Parathyroid adenoma (tissue), 2 donors: ENCODE measurements at regions not wholly inside any gene's neighbourhood (a gene's known extent, or its start where the extent isn't known, plus 50 kb on each side); places are given as distances from the start of the nearest gene placed in this dataset.
A peak's percentile ranks its signal among the peaks of the same experiment; 100 is the strongest.

Source experiments
- H2AFZ ChIP-seq: fragments of 300-600 bp; sonication (generic); one replicate; pipeline ENCODE4 v1.7.0; 2017; ENCODE audit warnings: antibody characterized with exemption, mild to moderate bottlenecking
- H3K27ac ChIP-seq: fragments of 300-600 bp; sonication (generic); one replicate; pipeline ENCODE4 v1.7.0; 2017
- H3K27me3 ChIP-seq: fragments of 300-600 bp; sonication (generic); one replicate; pipeline ENCODE4 v1.7.0; 2017; ENCODE audit warnings: low read length; ENCODE audit not compliant: control insufficient read depth, insufficient read depth
- H3K36me3 ChIP-seq: fragments of 300-600 bp; sonication (generic); one replicate; pipeline ENCODE4 v1.7.0; 2017; ENCODE audit warnings: low read length; ENCODE audit not compliant: control insufficient read depth, insufficient read depth
- H3K4me1 ChIP-seq: fragments of 300-600 bp; sonication (generic); one replicate; pipeline ENCODE4 v1.7.0; 2017; ENCODE audit warnings: control low read depth
- H3K4me2 ChIP-seq: fragments of 300-600 bp; sonication (generic); one replicate; pipeline ENCODE4 v1.7.0; 2017; ENCODE audit warnings: low read length
- H3K4me3 ChIP-seq: fragments of 300-600 bp; sonication (generic); one replicate; pipeline ENCODE4 v1.7.0; 2017; ENCODE audit warnings: low read depth, low read length
- H3K79me2 ChIP-seq: fragments of 300-600 bp; sonication (generic); one replicate; pipeline ENCODE4 v1.7.0; 2017; ENCODE audit warnings: control low read depth
- H3K9ac ChIP-seq: fragments of 300-600 bp; sonication (generic); one replicate; pipeline ENCODE4 v1.7.0; 2017; ENCODE audit warnings: mild to moderate bottlenecking
- H3K9me3 ChIP-seq: fragments of 300-600 bp; sonication (generic); one replicate; pipeline ENCODE4 v1.7.0; 2017; ENCODE audit warnings: low read length; ENCODE audit not compliant: control insufficient read depth
- TF ChIP-seq, protein P1 (sequence below): fragments of 300-600 bp; sonication (generic); IDR thresholded peaks from one replicate; pipeline ENCODE4 v1.7.0; 2017; ENCODE audit warnings: antibody characterized with exemption, mild to moderate bottlenecking
- donor health status: primary hyperparathyroidism.

DNA sequence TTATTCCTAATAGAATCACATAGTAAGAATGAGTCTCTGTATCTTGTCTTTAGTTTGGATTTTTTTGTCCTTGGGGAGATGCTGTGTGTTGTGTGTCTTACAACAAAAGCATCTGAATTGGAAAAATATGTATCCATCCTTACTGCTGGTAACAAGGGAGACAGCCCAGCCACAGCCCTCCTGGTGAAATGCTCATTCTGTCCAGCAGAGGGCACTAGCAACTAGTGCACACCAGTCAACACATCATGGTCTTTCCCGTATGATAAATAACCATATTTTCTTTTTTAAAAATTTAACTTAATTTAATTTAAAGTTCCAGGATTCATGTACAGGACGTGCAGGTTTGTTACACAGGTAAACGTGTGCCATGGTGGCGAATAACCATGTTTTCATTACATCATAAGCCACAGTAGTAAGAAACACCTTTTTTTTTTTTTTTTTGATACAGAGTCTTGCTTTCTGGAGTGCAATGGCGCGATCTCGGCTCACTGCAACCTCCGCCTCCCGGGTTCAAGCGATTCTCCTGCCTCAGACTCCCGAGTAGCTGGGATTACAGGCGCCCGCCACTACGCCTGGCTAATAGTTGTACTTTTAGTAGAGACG lies 245.1 kb downstream of the PTBP2 start:
- H3K36me3 ChIP-seq = no peaks in the 10 kb centered on the region
- H3K27me3 ChIP-seq = no peaks in the 10 kb centered on the region
- no peak overlapping the region for H3K4me3 ChIP-seq
- H3K79me2 ChIP-seq = no peaks in the 10 kb centered on the region
- TF ChIP-seq, protein P1, sequence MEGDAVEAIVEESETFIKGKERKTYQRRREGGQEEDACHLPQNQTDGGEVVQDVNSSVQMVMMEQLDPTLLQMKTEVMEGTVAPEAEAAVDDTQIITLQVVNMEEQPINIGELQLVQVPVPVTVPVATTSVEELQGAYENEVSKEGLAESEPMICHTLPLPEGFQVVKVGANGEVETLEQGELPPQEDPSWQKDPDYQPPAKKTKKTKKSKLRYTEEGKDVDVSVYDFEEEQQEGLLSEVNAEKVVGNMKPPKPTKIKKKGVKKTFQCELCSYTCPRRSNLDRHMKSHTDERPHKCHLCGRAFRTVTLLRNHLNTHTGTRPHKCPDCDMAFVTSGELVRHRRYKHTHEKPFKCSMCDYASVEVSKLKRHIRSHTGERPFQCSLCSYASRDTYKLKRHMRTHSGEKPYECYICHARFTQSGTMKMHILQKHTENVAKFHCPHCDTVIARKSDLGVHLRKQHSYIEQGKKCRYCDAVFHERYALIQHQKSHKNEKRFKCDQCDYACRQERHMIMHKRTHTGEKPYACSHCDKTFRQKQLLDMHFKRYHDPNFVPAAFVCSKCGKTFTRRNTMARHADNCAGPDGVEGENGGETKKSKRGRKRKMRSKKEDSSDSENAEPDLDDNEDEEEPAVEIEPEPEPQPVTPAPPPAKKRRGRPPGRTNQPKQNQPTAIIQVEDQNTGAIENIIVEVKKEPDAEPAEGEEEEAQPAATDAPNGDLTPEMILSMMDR = peak; percentile 59
- no peaks in the 10 kb centered on the region for H3K4me1 ChIP-seq
- no peaks in the 10 kb centered on the region for H3K9me3 ChIP-seq
- H2AFZ ChIP-seq = no peak overlapping the region
- no peak overlapping the region for H3K4me2 ChIP-seq
- H3K27ac ChIP-seq = no peak overlapping the region
- no peak overlapping the region for H3K9ac ChIP-seq

DNA sequence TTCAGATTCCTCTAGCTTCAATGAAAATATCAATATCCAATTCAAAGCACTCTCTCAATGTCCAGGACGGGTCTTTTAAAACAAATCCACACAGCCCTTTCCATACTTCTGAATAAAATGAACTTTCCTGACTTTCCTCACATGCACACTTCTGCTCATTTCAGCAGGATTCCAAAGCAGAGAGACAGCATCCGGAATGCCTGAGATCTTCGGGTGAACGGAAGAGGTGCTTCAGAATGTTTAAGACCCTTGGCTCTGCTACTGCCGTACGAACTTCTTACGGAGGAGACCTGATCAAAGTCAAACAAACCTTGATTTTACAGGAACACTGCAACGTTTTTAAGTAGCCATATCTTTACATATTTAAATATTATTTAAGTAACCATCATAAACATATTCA lies 245.7 kb downstream of the PTBP2 start:
- TF ChIP-seq, protein P1 = no peak
- no peaks in the 10 kb centered on the region for H3K36me3 ChIP-seq

DNA sequence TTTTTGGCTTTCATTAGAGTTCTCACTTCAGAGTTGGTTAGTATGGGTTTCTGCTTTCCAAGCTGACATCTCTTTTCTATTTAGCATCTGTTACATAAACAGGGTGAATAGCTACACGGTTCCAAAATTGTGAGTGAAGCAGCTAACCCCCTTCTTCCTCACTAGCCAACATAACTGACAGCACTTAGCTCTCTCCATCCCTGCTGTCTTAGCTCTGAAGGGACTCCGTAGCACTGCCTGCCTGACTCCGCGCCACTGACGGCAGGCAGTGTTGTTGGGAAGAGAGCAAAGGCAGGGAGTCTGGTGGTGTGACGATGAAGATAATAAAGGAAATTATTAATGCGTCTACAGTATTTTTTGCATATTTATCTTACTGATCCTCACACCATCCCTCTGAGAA lies 247.0 kb downstream of the PTBP2 start:
- H3K4me3 ChIP-seq = no peak overlapping the region

More for the DNA sequence above, 245.7 kb downstream of the PTBP2 start:
- H3K27ac ChIP-seq = no peak overlapping the region
- no peaks in the 10 kb centered on the region for H3K27me3 ChIP-seq
- H3K79me2 ChIP-seq = no peaks in the 10 kb centered on the region
- no peaks in the 10 kb centered on the region for H3K4me1 ChIP-seq
- no peak overlapping the region for H3K4me2 ChIP-seq
- H3K4me3 ChIP-seq = no peak overlapping the region
- no peak overlapping the region for H2AFZ ChIP-seq
- H3K9ac ChIP-seq = no peak overlapping the region
- H3K9me3 ChIP-seq = no peaks in the 10 kb centered on the region

GRCh38 chr1:96968983-96969382 lies 247.4 kb downstream of the PTBP2 start:
- TF ChIP-seq, protein P1 = no peak
- H3K27ac ChIP-seq = no peak overlapping the region

More for the DNA sequence above, 247.0 kb downstream of the PTBP2 start:
- H3K9me3 ChIP-seq = no peaks in the 10 kb centered on the region
- H3K27ac ChIP-seq = no peak overlapping the region
- no peak overlapping the region for H2AFZ ChIP-seq
- no peaks in the 10 kb centered on the region for H3K36me3 ChIP-seq
- TF ChIP-seq, protein P1 = no peak
- H3K4me1 ChIP-seq = no peaks in the 10 kb centered on the region
- H3K27me3 ChIP-seq = no peaks in the 10 kb centered on the region
- H3K79me2 ChIP-seq = no peaks in the 10 kb centered on the region
- H3K4me2 ChIP-seq = no peak overlapping the region
- H3K9ac ChIP-seq = no peak overlapping the region

DNA sequence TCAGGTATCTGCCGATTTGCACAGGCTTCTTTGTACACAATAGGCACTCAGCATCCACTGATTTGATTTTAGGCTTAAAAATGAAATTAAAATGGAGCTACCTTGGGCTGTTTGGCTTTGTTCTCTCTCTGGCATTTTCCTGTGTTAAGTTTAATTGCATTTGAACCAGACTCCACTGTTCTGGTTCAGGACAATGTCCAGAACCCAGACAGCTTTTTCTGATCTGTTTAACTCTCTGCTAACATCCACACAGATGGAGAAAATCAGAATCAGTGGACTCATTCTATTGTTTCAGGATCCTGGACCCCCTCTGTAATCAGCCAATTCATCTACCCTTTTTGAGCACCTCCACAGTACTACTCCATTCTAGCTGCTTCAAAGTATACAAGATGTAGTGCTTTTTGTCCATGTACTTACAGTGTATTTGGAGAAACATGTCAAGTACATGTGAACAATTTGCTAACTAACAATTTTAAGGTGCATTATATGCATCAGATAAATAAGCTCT lies 248.1 kb downstream of the PTBP2 start:
- no peak overlapping the region for H3K9ac ChIP-seq
- no peaks in the 10 kb centered on the region for H3K9me3 ChIP-seq
- TF ChIP-seq, protein P1 = no peak
- no peaks in the 10 kb centered on the region for H3K27me3 ChIP-seq
- H3K4me2 ChIP-seq = no peak overlapping the region
- H3K4me1 ChIP-seq = no peaks in the 10 kb centered on the region
- no peak overlapping the region for H3K4me3 ChIP-seq
- no peaks in the 10 kb centered on the region for H3K79me2 ChIP-seq
- H2AFZ ChIP-seq = no peak overlapping the region
- H3K27ac ChIP-seq = no peak overlapping the region
- H3K36me3 ChIP-seq = no peaks in the 10 kb centered on the region

More at GRCh38 chr1:96968983-96969382, 247.4 kb downstream of the PTBP2 start:
- Histone ChIP-seq H3K79me2 (no peaks in the 10 kb centered on the region), H3K4me1 (no peaks in the 10 kb centered on the region), H3K4me3 (no peak overlapping the region), H3K36me3 (no peaks in the 10 kb centered on the region), H2AFZ (no peak overlapping the region), H3K9ac (no peak overlapping the region), H3K27me3 (no peaks in the 10 kb centered on the region), H3K4me2 (no peak overlapping the region), H3K9me3 (no peaks in the 10 kb centered on the region)
